NT2/D1 (cell line): ENCODE measurements at regions not wholly inside any gene's neighbourhood (a gene's known extent, or its start where the extent isn't known, plus 50 kb on each side); places are given as distances from the start of the nearest gene placed in this dataset.

Experiments
- SUZ12 ChIP-seq: IDR thresholded peaks from 2 replicates; pipeline ENCODE4 v1.6.1; 2011; ENCODE audit not compliant: insufficient read length, insufficient read depth; ENCODE audit errors: extremely low read depth
- YY1 ChIP-seq: IDR thresholded peaks from 2 replicates; pipeline ENCODE4 v1.6.1; 2011; ENCODE audit not compliant: insufficient read length, insufficient read depth
- ZNF274 ChIP-seq: IDR thresholded peaks from 2 replicates; pipeline ENCODE4 v1.6.1; 2011; ENCODE audit warnings: mild to moderate bottlenecking, low read depth, low read length

DNA sequence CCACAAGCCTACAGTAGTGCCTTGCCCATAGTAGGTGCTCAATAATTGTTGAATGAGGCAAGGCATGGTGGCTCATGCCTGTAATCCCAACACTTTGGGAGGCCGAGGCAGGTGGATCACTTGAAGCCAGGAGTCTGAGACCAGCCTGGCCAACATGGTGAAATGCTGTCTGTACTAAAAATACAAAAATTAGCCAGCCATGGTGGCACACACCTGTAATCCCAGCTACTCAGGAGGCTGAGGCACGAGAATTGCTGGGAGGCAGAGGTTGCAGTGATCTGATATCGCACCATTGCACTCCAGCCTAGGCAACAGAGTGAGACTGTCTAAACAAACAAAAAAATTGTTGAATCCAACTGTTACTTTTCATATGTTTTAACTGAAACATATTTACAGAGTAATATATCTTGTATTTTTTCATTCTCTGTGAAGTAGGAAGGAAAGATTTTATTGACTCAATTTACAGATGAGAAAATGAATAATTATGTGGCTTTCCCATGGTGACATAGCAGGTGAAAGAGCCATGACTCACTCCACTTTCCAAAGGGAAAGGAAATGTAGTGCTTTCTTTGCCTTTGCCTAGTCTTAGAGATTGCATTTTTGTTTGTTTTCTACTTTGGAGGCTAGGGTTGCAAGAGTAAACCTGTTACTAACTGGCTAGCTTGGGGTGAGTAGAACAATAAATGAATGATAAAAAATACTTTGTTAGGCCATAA lies 95.4 kb upstream of the SLC38A4 start:
- TF ChIP-seq YY1 (no peak), ZNF274 (no peak), SUZ12 (no peak)
